SK-N-MC (cell line): ENCODE measurements at regions not wholly inside any gene's neighbourhood (a gene's known extent, or its start where the extent isn't known, plus 50 kb on each side); places are given as distances from the start of the nearest gene placed in this dataset.
"Not testable (repeated sequence)": the region's sequence is repeated elsewhere in the genome, so short reads cannot be mapped to it uniquely, and the experiment has no call there.

ENCODE experiments used
- DNase-seq: peaks from one replicate; pipeline ENCODE4 v3.0.0-alpha.2; 2011; ENCODE audit warnings: low read depth, low spot score
- H3K27ac ChIP-seq: fragments of 200-600 bp; sonication (generic); 2 replicates; pipeline ENCODE4 v1.5.1; 2016; ENCODE audit warnings: mixed run types
- H3K36me3 ChIP-seq: fragments of 200-600 bp; sonication (generic); 2 replicates; pipeline ENCODE4 v1.6.1; 2017; ENCODE audit warnings: antibody characterized with exemption, low read length, mixed read lengths; ENCODE audit not compliant: insufficient read depth
- H3K4me3 ChIP-seq: fragments of 200-600 bp; sonication (generic); 2 replicates; pipeline ENCODE4 v1.5.1; 2016
- H3K9ac ChIP-seq: fragments of 200-600 bp; sonication (generic); 2 replicates; pipeline ENCODE4 v1.8.0; 2017; ENCODE audit warnings: mixed run types, mixed read lengths; ENCODE audit not compliant: insufficient read length
- H3K9me3 ChIP-seq: fragments of 200-600 bp; sonication (generic); 2 replicates; pipeline ENCODE4 v1.6.1; 2017; ENCODE audit warnings: low read depth, mild to moderate bottlenecking, antibody characterized with exemption, low read length, moderate library complexity, mixed read lengths
- EZH2 ChIP-seq: fragments of 200-600 bp; sonication (generic); IDR thresholded peaks from one replicate; pipeline ENCODE4 v1.6.1; 2017; ENCODE audit warnings: antibody characterized with exemption
- FOXP2 ChIP-seq: optimal IDR thresholded peaks from 2 replicates; pipeline ENCODE3; 2011; ENCODE audit warnings: mild to moderate bottlenecking, moderate library complexity; ENCODE audit not compliant: insufficient read depth; ENCODE audit errors: extremely low read length, control extremely low read depth
- POLR2AphosphoS5 ChIP-seq: IDR thresholded peaks from 2 replicates; pipeline ENCODE4 v1.6.1; 2012; ENCODE audit warnings: mild to moderate bottlenecking, low read depth, low read length, borderline replicate concordance

DNA sequence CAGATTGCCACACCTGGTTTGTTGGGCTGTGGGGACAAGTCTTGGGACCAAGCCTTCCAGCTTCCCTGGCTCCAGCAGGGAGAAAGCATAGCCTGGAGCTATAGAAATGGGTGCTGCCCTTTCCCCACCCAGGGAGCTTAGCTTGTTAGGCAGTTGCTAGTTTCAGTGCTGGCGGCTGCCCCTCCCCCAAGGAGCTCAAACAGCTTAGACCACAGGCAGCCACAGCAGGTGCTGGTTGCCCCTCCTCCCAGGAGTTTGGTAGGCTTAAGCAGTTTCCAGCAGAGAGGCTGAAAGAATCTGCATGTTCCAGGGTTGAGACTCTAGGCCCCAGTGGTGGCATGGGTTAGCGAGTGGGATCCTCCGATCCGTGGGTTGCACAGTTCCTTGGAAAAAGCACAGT lies 889.7 kb downstream of the IGSF11 start:
- Histone ChIP-seq H3K36me3 (no peaks in the 10 kb centered on the region), H3K9ac (no peak overlapping the region), H3K9me3 (no peaks in the 10 kb centered on the region), H3K4me3 (no peak overlapping the region), H3K27ac (no peak overlapping the region)
- DNase-seq: no peak
- TF ChIP-seq FOXP2 (no peak), EZH2 (no peak), POLR2AphosphoS5 (no peak)

DNA sequence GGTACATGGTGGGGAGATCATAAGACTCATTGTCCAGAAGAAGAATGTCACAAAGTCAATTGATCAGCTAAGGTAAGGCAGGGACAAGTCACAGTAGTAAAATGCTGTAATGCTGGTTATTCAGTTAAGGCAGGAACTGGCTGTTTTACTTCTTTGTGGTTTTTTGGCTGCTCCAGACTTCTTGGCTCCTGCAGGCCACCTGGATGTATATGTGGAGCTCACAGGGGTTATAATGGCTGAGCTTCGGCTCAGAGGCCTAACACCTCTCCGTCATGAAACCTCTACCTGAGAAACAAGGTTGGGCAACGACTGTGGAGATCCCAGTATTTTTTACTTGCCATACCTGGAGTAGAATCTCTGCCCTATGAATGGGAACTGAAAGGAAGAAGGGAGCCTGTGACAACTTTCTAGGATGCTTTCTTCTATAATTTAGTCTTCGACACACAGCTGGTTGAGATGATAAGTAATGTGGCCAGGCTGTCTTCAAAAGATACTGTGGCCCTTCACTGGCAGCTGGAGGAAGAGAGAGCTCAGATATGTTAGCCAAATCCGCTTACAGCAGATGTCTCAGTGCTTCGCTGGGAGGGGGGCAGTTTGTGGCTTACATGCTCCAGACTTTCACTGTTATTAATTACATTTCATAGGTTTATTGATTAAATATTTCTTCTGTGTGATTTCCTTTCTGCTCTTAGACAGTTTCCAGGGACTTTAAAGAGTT lies 887.8 kb downstream of the IGSF11 start:
- Histone ChIP-seq H3K27ac (no peak overlapping the region), H3K9me3 (no peaks in the 10 kb centered on the region), H3K4me3 (no peak overlapping the region), H3K36me3 (no peaks in the 10 kb centered on the region), H3K9ac (no peak overlapping the region)
- no peak for DNase-seq
- TF ChIP-seq EZH2: no peak
- TF ChIP-seq FOXP2: no peak
- TF ChIP-seq POLR2AphosphoS5: no peak

DNA sequence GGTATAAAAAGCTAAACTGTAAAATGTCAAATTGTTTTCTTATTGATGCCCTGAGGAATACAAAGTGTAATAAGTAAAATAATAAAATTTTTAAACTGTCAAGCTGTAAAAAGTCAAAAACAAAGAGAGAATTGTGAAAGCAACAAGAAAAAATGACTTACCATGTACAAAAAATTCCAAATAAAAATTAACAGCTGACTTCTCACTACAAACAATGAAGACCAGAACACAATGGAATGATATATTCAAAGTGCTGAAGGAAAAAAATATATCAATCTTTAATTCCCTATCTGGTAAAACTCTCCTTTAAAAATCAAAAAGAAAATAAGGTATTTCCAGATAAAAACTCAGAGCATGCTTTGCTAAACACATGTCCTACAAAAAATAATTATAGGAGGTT lies 883.5 kb downstream of the IGSF11 start:
- Histone ChIP-seq H3K9ac (no peak overlapping the region), H3K4me3 (no peak overlapping the region), H3K36me3 (no peaks in the 10 kb centered on the region), H3K27ac (no peak overlapping the region), H3K9me3 (no peaks in the 10 kb centered on the region)
- TF ChIP-seq EZH2 (no peak), POLR2AphosphoS5 (no peak), FOXP2 (no peak)
- no peak for DNase-seq

DNA sequence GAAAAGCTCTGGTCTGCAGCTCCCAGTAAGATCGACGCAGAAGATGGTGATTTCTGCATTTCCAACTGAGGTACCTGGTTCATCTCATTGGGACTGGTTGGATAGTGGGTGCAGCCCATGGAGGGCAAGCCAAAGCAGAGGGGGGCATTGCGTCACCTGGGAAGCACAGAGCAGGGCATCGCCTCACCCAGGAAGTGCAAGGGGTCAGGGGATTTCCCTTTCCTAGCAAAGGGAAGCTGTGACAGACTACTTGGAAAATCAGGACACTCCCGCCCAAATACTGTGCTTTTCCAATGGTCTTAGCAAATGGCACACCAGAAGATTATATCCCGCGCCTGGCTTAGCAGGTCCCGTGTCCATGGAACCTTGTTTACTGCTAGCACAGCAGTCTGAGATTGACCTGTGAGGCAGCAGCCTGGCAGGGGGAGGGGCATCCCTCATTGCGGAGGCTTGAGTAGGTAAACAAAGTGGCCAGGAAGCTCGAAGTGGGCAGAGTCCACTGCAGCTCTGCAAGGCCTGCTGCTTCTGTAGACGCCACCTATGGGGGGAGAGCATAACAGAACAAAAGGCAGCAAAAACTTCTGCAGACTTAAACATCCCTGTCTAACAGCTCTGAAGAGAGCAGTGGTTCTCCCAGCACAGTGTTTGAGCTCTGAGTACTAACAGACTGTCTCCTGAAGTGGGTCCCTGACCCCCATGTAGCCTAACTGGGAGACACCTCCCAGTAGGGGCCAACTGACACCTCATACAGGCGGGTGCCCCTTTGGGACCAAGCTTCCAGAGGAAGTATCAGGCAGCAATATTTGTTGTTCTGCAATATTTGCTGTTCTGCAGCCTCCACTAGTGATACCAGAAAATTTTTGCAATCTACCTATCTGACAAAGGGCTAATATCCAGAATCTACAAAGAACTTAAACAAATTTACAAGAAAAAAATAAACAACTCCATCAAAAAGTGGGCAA lies 871.7 kb downstream of the IGSF11 start:
- not testable (repeated sequence) for DNase-seq, H3K9ac ChIP-seq, H3K27ac ChIP-seq, H3K4me3 ChIP-seq, H3K9me3 ChIP-seq, H3K36me3 ChIP-seq

DNA sequence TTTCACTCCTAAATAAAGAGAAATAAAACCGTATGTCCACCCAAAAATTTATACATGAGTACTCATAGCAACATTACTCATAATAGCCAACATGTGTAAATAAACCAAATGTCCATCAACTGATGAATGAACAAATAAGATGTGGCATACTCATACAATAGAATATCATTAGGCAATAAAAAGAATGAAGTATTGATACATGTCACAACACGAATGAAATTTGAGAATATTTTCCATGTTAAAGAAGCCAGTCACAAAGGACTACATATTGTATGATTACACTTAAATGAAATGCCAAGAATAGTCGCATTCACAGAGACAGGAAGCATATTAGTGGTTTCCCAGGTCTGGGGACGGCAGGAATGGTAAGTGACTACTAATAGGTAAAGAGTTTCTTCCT lies 869.2 kb downstream of the IGSF11 start:
- no peak overlapping the region for H3K4me3 ChIP-seq
- H3K9me3 ChIP-seq: no peaks in the 10 kb centered on the region
- no peak overlapping the region for H3K27ac ChIP-seq
- no peaks in the 10 kb centered on the region for H3K36me3 ChIP-seq
- no peak for DNase-seq
- no peak overlapping the region for H3K9ac ChIP-seq
- TF ChIP-seq FOXP2: no peak
- no peak for TF ChIP-seq EZH2
- TF ChIP-seq POLR2AphosphoS5: no peak

DNA sequence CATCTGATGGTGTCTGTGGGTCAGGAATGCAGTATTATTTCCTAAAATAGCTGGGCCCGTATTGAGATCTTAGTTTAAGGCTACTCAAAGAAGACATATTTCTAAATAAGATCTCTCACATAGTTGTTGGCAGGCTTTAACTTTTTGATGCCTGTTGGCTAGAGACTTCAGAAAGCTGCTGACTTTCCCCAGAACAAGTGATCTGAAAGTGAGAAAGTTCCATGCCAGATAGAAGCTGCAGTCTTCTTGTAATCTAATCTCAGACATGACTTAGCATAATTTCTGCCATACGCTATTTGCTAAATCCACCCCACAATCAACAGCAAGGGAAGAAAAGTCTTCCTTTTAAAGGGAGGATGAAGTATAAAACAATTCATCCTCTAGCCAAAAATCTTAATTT lies 867.1 kb downstream of the IGSF11 start:
- no peaks in the 10 kb centered on the region for H3K36me3 ChIP-seq
- no peaks in the 10 kb centered on the region for H3K9me3 ChIP-seq
- no peak overlapping the region for H3K27ac ChIP-seq
- H3K9ac ChIP-seq: no peak overlapping the region
- TF ChIP-seq FOXP2 (no peak), EZH2 (no peak), POLR2AphosphoS5 (no peak)
- H3K4me3 ChIP-seq: no peak overlapping the region
- DNase-seq: no peak

DNA sequence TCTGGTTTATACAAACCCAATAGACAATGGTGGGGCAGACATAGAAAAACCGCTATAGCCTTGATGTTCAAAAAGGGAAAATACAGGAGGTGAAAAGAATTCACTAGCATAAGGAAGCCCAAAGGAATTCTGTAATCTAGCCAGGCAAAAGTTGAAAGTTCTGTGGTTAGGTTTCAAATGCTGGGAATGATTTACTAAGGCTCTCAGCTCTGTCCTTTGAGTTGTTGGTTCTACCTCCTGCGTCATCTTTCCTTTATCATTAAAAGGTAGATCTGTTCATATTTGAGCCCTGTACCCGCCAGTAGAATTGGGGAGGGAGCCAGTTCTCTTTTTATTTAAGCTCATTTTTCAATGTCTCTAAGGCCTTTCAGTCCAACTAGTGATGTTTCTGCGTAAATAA lies 866.5 kb downstream of the IGSF11 start:
- TF ChIP-seq FOXP2 (no peak), POLR2AphosphoS5 (no peak), EZH2 (no peak)
- DNase-seq: no peak
- no peak overlapping the region for H3K27ac ChIP-seq
- H3K4me3 ChIP-seq: no peak overlapping the region
- H3K9ac ChIP-seq: no peak overlapping the region
- H3K9me3 ChIP-seq: no peaks in the 10 kb centered on the region
- no peaks in the 10 kb centered on the region for H3K36me3 ChIP-seq

DNA sequence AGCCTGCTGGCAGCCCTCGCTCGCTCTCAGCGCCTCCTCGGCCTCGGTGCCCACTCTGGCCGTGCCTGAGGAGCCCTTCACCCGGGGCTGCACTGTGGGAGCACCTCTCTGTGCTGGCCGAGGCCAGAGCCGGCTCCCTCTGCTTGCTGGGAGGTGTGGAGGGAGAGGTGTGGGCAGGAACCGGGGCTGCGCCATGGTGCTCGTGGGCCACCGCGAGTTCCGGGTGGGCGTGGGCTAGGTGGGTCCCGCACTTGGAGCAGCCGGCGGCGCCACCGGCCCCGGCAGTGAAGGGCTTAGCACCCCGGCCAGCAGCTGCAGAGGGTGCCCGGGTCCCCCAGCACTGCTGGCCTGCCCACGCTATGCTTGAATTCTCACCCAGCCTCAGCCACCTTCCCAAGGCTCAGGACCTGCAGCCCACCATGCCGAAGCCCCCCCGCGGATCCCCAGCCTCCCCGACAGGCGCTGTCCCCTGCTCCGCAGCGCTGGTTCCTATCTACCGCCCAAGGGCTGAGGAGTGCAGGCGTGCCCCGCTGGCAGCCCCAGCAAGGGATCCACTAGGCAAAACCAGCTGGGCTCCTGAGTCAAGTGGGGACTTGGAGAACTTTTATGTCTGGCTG lies 863.3 kb downstream of the IGSF11 start:
- no peak overlapping the region for H3K9ac ChIP-seq
- no peak overlapping the region for H3K4me3 ChIP-seq
- TF ChIP-seq FOXP2: no peak
- TF ChIP-seq POLR2AphosphoS5: no peak
- TF ChIP-seq EZH2: no peak
- DNase-seq: no peak
- no peak overlapping the region for H3K27ac ChIP-seq
- H3K36me3 ChIP-seq: no peaks in the 10 kb centered on the region
- H3K9me3 ChIP-seq: no peaks in the 10 kb centered on the region
